ENCODE measurements at regions not wholly inside any gene's neighbourhood (a gene's known extent, or its start where the extent isn't known, plus 50 kb on each side); places are given as distances from the start of the nearest gene placed in this dataset.

DNA sequence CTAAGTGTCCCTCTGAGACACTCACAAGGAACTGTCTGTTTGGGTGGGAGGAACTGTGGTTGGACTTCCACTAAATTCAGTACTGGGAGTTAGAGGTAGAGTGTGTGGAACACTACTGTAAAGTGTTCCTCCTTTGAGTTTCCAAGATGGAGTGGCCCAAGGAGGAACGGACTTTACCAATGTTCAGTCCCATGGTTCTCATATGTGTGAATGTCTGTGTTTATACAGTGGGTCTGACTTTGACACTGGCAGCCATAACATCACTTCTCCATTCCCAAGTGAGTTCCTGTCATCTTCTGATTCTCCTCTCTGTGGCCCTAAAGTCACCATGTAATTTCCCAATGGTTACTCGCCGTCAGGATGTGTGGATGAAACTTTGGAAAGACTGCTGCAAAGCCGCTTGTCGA is 136.8 kb upstream of the SERP2 start:
- Histone ChIP-seq H3K36me3 (ENCODE audit: control insufficient read depth, insufficient read depth, low read length) (no peaks in the 10 kb centered on the region), H3K4me1 (ENCODE audit: control insufficient read depth, extremely low read depth, insufficient read depth, low read length) (peaks cover 18% of the 10 kb centered on the region), H3K9ac (ENCODE audit: insufficient read depth, low read length) (no peak overlapping the region), H3K4me3 (replicated peaks in 1 of 4; ENCODE audit: control extremely low read depth in 1 of 4, insufficient read depth in 1 of 4, low read depth in 3 of 4, low read length in 4 of 4) (no peak overlapping the region), H3K4me2 (ENCODE audit: extremely low read depth, insufficient read depth, low read length) (peak overlapping the region; percentile 17), H3K79me2 (ENCODE audit: control insufficient read depth, insufficient read depth, low read length) (no peaks in the 10 kb centered on the region), H3K9me3 (ENCODE audit: control insufficient read depth, insufficient read depth, low read depth, low read length) (no peaks in the 10 kb centered on the region), H3K27me3 (ENCODE audit: control insufficient read depth, insufficient read depth, low read length) (no peaks in the 10 kb centered on the region), H4K20me1 (ENCODE audit: control insufficient read depth, extremely low read depth, insufficient read depth, low read length) (no peaks in the 10 kb centered on the region), H2AFZ (ENCODE audit: low read length) (peak overlapping the region; percentile 17), H3K27ac (ENCODE audit: insufficient read depth, low read length) (peak overlapping the region; percentile 63)
- TF ChIP-seq, protein P1, sequence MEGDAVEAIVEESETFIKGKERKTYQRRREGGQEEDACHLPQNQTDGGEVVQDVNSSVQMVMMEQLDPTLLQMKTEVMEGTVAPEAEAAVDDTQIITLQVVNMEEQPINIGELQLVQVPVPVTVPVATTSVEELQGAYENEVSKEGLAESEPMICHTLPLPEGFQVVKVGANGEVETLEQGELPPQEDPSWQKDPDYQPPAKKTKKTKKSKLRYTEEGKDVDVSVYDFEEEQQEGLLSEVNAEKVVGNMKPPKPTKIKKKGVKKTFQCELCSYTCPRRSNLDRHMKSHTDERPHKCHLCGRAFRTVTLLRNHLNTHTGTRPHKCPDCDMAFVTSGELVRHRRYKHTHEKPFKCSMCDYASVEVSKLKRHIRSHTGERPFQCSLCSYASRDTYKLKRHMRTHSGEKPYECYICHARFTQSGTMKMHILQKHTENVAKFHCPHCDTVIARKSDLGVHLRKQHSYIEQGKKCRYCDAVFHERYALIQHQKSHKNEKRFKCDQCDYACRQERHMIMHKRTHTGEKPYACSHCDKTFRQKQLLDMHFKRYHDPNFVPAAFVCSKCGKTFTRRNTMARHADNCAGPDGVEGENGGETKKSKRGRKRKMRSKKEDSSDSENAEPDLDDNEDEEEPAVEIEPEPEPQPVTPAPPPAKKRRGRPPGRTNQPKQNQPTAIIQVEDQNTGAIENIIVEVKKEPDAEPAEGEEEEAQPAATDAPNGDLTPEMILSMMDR (conservative IDR thresholded peaks at IDR 0.05 in 1 of 2, IDR thresholded peaks at IDR 0.05 in 1 of 2; ENCODE audit: low read depth in 1 of 2, low read length in 2 of 2), result no peak
- TF ChIP-seq EZH2 (IDR thresholded peaks at IDR 0.05; ENCODE audit: low read length, missing control alignments), result no peak
- no peak for DNase-seq (ENCODE audit: low read depth in 2 of 2)

DNA sequence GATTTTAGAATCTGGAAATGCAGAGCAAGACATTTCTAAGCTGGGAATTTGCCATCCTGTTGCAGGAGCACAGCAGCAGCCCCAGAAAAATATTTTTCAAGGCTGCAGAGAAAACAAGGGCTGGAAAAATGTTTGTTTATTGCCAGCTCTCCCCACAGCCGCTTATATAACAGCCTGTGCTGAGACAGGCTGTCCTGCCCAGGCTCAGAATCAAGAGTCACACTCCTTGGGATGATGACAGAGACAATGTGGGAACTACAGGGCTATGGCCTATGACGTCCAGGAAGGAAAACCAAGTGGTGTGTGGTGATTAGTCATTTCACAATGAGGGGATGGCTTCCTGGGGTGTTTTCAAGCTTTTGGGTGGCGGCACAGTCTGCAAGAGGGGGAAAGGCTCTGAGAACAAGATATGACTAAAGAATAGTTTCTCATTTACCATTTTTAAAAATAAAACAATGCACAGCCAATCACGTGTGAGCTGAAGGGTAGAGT is 136.3 kb upstream of the SERP2 start:
- H3K27ac ChIP-seq (ENCODE audit: insufficient read depth, low read length), result peak overlapping the region; percentile 63
- peak overlapping the region; percentile 46 for H3K4me2 ChIP-seq (ENCODE audit: extremely low read depth, insufficient read depth, low read length)
- H3K27me3 ChIP-seq (ENCODE audit: control insufficient read depth, insufficient read depth, low read length), result no peaks in the 10 kb centered on the region
- no peak overlapping the region for H2AFZ ChIP-seq (ENCODE audit: low read length)
- H3K4me3 ChIP-seq (replicated peaks in 1 of 4; ENCODE audit: control extremely low read depth in 1 of 4, insufficient read depth in 1 of 4, low read depth in 3 of 4, low read length in 4 of 4), result no peak overlapping the region
- H3K9me3 ChIP-seq (ENCODE audit: control insufficient read depth, insufficient read depth, low read depth, low read length), result no peaks in the 10 kb centered on the region
- H3K79me2 ChIP-seq (ENCODE audit: control insufficient read depth, insufficient read depth, low read length), result no peaks in the 10 kb centered on the region
- TF ChIP-seq, protein P1 (conservative IDR thresholded peaks at IDR 0.05 in 1 of 2, IDR thresholded peaks at IDR 0.05 in 1 of 2; ENCODE audit: low read depth in 1 of 2, low read length in 2 of 2), result no peak
- no peak for TF ChIP-seq EZH2 (IDR thresholded peaks at IDR 0.05; ENCODE audit: low read length, missing control alignments)
- peak; percentile 92 to 98 for DNase-seq (ENCODE audit: low read depth in 2 of 2)
- H3K4me1 ChIP-seq (ENCODE audit: control insufficient read depth, extremely low read depth, insufficient read depth, low read length), result peaks cover 14% of the 10 kb centered on the region
- no peaks in the 10 kb centered on the region for H3K36me3 ChIP-seq (ENCODE audit: control insufficient read depth, insufficient read depth, low read length)
- H4K20me1 ChIP-seq (ENCODE audit: control insufficient read depth, extremely low read depth, insufficient read depth, low read length), result no peaks in the 10 kb centered on the region
- no peak overlapping the region for H3K9ac ChIP-seq (ENCODE audit: insufficient read depth, low read length)

- Histone ChIP-seq H3K9me3 (ENCODE audit: control insufficient read depth, insufficient read depth, low read depth, low read length) (no peaks in the 10 kb centered on the region), H3K27ac (ENCODE audit: insufficient read depth, low read length) (peak overlapping the region; percentile 63), H3K79me2 (ENCODE audit: control insufficient read depth, insufficient read depth, low read length) (no peaks in the 10 kb centered on the region), H3K4me1 (ENCODE audit: control insufficient read depth, extremely low read depth, insufficient read depth, low read length) (peaks cover 14% of the 10 kb centered on the region), H3K36me3 (ENCODE audit: control insufficient read depth, insufficient read depth, low read length) (no peaks in the 10 kb centered on the region), H3K4me3 (replicated peaks in 1 of 4; ENCODE audit: control extremely low read depth in 1 of 4, insufficient read depth in 1 of 4, low read depth in 3 of 4, low read length in 4 of 4) (no peak overlapping the region), H2AFZ (ENCODE audit: low read length) (no peak overlapping the region), H3K27me3 (ENCODE audit: control insufficient read depth, insufficient read depth, low read length) (no peaks in the 10 kb centered on the region), H3K4me2 (ENCODE audit: extremely low read depth, insufficient read depth, low read length) (peak overlapping the region; percentile 5), H4K20me1 (ENCODE audit: control insufficient read depth, extremely low read depth, insufficient read depth, low read length) (no peaks in the 10 kb centered on the region), H3K9ac (ENCODE audit: insufficient read depth, low read length) (no peak overlapping the region)
- DNase-seq (ENCODE audit: low read depth in 2 of 2), result peak; percentile 49 to 81
- TF ChIP-seq, protein P1 (conservative IDR thresholded peaks at IDR 0.05 in 1 of 2, IDR thresholded peaks at IDR 0.05 in 1 of 2; ENCODE audit: low read depth in 1 of 2, low read length in 2 of 2), result no peak
- TF ChIP-seq EZH2 (IDR thresholded peaks at IDR 0.05; ENCODE audit: low read length, missing control alignments), result no peak
Observed at GRCh38 chr13:44237881-44238421, 135.7 kb upstream of the SERP2 start.

Measured in fibroblast of lung (primary cell).